NCI-H1436 treated with DMSO at 0.1 percent for 48 hours (cell line): ENCODE measurements at regions not wholly inside any gene's neighbourhood (a gene's known extent, or its start where the extent isn't known, plus 50 kb on each side); places are given as distances from the start of the nearest gene placed in this dataset.
A peak's percentile ranks its signal among the peaks of the same experiment; 100 is the strongest.

Source experiments
- DNase-seq: peaks from one replicate; lab custom pipeline; 2025; lab: John Stamatoyannopoulos, UW

DNA sequence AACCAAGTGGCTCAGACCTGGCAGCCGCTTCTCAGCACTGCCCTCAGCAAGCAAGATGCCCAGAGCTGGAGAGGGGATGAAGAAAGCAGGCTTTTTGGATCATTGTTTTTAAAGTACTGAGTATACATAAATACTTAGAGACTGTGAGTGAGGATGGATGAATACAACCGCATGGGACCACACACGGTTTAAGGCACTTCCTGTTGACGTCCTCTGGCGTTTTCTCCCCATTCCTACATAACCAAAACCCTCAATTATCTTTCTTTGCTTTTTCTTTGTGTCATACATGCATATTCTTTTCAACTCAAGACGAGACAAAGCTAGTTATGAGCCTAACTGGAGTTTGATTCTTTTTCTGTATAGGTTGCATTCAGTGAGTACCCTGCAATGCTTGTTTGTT lies 198.4 kb downstream of the GALR1 start:
- DNase-seq: no peak

DNA sequence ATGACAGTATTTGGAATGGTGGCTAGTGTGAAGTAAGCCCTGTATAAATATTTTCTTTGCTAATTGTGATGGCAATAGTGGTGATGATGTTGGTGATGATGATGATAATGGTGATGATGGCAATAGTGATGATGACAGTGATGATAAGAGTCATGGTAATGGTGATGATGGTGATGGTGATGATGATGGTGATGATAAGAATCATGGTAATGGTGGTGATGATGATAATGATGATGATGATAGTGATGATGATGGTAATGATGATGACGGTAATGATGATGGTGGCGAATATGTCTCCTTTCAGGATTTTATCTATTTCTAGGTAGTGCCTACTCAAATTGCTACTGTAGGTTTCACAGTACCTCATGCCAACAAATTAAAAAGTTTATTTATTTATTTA lies 205.4 kb downstream of the GALR1 start:
- no peak for DNase-seq

DNA sequence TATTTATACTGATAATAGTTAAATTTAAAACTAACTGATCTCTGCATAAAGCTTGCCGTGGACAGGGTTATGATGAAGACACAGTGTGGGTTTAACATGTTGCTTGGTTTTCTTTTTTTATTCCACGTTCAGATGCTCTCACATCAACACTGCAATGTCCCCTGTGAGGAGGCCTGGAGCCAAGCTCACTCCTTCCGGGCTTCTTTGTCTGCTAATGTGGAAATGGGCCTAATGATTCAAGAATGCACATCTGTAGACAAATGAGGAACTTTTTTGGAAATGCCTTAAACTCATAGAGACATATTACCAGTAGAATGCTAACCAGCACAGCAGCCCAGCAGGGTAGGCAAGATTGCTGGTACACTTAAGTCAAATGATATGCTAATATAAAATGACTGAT lies 208.0 kb downstream of the GALR1 start:
- no peak for DNase-seq

DNA sequence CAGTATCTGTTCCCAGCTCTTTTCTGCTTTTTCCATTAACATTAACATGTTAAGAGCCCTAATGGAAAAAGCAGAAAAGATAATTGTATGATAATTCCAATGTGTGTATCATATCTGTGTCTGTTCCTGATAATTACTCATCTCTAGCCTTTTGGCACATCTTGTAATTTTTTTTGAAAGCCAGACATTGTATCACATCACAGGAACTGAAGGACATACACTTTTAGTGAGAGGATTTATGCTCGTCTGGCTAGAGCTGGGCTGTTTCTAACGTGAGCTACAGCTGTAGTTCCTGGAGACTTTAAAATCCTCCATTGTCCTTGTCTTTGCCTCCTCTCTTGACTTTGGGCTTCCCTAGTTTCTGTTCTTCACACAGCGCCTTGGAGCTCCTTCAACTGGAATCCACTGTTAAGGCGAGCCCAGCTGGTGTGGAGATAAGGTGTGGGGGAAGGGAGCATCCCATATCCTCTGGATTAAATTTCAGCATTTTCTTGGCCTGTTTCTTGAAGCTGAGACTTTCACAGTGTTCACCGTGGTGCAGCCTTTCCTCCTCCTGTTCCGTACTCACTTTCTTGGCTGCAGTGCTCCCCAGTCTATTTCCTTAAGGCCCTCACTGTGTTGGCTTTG lies 211.5 kb downstream of the GALR1 start:
- DNase-seq: no peak

DNA sequence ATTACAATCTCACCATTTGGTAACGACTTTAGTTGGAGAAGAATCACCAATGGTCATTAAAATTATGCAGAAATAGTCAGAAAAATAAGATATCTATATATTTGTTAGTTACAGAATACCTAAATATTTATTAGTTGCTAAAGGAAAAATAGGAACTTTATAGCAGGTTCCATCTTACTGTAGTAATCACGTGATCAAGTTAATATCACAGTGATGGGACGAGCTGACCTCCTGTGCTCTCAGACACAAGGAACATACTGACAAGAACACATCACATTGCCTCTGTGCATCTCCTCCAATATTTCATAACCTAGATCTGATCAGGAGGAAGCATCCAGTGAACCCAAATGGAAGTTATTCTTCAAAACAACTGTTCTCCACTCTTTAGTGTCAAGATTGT lies 215.3 kb downstream of the GALR1 start:
- DNase-seq: no peak

DNA sequence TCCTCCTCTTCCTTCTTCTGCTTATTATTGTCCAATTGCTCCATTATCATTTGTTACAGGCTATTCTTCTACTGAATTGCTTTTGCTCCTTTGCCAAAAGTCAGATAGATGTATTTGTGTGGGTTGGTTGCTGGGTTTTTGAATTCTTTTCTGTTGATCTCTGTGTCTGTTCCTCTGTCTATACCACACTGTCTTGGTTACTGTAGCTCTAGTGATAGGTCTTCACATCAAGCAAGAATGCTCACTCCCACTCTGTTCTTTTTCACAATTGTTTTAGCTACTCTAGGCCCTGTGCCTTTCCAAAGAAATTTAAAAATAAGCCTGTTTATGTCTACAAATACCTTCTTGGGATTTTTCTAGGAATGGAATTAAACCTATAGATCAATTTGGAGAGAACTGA lies 217.2 kb downstream of the GALR1 start:
- DNase-seq: no peak

DNA sequence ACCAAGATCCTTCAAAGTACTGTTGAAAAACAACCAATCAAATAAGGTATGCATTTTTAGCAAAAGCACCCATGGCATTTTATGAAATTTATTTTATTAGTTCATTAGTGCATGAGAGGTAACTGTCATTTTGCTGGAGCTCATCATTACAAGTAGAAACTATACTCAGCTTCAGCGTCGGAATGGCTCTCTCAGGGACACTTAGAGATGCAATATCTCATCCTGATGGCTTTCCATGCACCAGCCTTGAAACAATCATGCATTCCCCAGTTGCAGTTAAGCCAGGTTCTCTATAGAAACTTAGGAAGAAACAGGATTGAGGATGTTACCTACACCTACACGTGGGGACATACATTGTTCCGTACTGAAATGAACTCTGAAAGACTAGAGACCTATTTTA lies 219.5 kb downstream of the GALR1 start:
- no peak for DNase-seq

DNA sequence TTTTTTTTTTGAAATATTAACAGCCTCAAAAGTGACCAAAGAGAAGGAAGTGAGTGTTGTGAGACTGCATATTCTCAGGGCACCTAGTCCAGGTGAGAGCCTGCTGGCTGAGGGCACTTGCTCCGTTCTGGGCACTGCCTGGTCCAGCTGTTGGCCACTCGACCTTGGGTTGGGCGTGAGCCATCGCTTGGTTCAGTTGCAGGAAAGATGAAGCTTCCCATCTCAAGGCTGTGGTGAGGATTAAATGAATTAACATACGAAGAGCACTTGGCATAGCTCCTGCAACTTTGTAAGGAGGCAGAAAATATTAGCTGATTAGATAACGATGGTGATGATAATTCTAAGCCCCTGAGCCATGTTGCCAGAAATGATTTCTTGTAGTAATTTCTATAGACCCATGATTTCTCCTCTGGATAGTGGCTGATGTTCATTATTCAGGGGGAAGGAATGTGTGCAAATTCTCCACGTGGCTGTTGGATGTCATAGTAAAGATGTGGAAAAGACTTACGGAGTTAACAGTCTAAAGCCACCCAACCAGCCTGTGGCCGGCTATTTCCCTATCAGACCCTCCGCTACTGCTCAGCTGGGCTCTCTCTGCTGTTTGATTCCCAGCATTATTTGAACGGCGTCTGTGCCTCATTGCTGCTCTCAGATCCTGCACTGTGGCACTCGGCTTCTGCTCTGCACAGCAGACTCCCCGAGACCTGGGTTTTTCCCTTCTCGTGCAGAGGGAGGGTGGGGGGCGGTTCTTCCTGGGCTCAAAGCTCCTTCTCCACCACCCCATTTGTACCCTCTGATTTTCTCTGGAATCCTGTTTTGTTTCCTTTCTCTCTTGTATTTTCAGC lies 221.1 kb downstream of the GALR1 start:
- DNase-seq: no peak

DNA sequence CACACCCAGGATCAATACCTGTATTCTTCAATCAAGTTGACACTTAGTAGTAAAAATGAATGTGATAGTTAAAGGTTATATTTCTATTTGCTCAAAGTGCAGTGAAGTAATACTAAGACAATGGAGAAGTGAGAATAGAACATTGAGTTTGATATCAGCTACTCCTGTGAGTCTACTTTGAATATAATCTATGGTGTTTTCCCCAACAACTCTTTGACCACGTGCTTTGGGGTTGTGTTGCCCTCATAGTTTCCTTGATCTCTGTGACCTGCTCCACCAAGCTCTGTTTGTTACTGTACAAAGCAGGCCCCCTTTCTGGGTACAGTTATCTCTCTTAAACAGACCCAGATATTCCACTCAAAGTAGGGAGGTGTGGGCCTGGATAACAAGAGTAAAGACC lies 222.9 kb downstream of the GALR1 start:
- DNase-seq: no peak

DNA sequence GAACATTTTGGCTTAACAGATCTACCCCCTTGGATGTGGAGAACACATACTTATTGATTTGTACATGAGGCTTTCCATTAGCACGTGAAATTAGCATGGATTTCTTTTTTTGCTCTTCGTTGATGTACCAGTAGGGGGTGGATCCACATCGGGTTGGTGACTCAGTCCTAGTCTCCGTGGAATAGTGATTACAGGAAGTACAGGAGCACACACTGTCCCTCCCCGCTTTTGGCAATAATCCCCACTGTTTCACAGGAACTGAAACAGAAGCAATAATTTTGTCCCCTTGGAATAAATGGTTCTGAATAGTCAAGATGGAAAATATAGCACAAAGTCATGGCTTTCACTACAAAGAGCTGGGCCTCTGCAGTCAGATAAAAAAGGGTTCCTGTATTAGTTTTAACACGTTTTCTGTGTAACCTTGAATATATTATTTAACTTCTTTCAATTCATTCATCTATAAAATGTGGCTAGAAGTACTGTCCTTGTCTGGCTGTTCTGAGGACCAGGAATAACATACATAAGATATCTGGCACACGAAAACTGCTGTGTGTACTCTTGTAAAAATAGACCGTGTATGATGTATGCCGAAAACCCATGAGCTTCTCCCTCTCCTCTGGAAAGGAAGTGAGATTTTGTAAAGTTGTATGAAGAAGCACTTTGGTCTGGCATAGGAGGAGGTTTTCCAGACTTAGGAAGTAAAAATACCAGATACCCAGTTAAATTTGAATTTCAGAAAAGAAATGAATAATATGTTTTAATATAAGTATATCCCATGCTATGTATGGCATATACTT lies 229.2 kb downstream of the GALR1 start:
- no peak for DNase-seq

DNA sequence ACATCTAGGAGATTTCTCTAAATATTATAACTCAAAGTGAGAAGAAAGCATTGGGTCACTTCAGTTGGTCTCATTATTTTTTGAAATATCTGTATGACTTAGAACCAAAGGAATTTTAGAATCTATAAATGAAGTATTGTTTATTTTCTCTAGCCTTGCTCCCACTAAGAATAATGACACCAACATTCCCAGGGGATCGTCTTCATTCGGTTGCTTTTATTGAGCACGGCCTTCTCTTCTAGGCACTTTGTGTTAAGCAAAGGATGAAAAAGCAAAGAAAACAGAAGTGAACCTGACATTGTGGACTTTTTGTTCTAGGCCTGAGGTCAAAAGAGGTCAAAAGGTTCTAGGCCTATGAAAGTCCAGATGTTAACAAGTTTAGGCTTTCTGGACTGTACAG lies 231.9 kb downstream of the GALR1 start:
- DNase-seq: no peak

DNA sequence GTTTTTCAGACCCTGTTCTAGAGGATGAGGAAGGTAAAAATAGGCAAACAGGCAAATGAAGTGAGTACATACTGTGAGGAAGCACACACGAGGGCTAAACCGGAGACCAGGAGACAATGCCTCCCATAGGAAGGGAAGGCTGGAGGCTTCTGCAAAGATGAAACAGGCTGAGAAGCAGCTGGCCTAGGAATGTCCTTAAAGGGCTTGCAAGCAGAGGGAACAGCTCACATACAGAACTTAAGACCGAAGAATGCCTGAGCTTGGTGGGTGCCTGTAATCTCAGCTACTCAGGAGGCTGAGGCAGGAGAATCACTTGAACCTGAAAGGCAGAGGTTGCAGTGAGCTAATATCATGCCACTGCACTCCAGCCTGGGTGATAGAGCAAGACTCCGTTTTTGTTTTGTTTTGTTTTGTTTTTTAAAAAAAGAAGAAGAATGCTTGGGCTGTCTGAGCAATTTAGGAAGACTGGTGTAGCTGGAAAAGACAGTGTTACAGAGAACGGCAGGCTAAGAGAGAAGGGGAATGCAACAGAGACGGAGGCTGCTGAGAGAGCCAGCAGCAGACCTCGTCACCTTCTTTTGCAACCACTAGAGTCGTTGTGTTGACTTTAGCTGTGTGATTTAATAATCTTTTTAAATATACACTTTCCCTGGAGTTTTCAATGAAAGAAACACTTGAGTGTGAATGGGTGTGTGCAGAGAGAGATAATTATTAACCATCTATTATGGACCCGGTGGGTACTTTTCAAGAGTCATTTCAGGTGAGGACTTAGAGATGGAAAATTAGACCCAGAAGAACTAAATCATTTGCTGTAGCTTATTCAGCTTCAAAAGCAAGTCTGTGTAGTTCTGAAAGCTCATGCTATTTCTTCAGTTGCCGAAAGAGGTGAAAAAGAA lies 232.8 kb downstream of the GALR1 start:
- peak; percentile 17 for DNase-seq

DNA sequence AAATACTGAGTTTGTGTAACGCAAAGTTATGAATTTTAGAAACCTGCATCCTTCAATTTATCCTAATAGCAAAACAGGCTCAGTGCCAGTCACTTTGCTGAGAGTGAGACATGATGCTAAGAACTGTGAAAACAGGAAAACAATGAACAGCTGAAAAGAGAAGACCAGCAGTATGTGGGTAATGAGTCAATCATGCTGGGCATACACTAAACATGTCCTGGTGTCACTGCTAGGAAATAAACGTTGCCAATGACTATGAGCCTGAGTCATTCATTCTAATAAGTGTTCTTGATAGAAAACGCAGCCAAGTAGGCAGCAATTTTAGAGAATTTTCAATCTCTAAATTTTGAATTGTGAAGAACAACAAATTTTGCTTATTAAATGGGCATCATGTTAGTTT lies 237.3 kb downstream of the GALR1 start:
- DNase-seq: no peak

DNA sequence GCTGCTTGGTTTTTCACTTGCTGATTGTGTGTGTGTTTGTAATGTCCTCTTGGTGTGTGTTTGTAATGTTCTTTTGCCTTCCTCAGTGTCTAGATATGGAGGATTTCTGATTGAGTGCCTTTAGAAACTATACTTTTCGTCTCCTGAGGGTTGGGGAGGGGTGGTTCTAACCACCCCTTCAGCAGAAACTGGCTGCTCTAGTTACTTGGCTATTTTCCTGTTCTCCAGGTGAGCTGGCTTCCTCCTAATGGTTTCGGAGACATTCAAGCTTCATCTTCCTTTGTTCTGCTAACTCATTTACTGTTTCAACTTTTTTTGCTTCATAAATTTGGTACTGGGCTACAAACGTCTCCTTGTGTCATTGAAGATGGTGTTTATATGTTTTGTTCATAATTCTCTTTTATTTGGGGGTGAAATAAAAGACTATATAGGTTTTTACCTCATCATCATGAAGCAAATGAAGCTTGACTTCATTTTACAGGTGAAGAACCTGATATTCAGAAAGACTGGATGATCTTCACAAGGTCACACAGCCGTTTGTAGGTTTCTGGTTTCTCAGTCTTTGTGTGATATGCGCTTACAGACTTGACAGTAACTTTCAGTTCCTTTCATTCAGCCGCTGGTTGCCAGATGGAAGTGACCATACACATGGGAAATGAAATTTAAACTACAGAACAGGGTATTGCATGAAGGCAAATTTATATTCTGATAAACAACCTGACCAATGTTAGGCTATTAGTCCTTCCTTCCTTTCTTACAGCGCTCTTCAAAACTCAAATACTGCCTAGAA lies 238.5 kb downstream of the GALR1 start:
- DNase-seq: no peak

DNA sequence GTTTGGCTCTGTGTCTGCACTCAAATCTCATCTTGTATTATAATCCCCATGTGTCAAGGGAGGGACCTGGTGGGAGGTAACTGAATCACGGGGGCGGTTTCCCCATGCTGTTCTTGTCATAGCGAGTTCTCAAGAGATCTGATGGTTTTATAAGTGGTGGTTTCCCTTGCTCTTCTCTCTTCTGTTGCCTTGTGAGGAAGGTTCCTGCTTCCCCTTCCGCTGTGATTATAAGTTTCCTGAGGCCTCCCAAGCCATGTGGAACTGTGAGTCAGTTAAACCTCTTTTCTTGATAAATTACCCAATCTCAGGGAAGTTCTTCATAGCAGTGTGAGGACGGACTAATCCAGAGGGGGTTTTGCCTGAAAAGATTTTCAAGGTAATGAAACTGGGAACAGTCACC lies 245.4 kb downstream of the GALR1 start:
- DNase-seq: no peak

DNA sequence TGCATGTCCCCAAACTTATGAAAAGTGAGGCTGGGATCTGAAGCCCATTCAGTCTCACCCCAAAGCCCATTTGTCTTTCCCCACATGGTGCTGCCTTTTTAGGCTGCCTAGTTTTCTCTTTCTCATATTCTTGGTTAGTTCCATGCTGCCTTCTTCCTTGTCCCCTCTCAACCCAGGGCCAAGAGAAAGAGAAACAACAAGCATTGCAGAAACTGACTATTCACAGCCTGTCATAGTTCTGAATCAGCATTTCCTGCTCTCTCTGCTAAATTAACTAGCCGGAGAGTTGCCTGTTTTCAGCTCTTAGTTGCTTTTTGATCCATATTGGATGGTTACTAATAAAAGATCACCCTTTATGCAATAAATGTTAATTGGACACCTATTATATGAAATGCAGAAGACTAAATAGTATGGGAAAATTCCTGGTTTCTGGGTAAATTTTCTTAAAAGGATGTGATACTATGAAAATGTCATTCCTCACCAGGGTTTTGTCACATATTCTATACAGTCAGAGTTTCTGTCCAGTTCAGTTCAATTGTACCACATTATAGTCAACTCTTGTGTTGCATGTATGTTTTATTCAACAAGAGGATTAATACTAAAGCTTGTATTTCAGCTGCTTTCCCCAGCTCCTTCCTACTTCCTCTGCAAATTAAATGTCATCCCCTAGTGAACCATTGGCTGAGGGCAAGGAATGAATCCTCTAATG lies 246.5 kb downstream of the GALR1 start:
- no peak for DNase-seq

DNA sequence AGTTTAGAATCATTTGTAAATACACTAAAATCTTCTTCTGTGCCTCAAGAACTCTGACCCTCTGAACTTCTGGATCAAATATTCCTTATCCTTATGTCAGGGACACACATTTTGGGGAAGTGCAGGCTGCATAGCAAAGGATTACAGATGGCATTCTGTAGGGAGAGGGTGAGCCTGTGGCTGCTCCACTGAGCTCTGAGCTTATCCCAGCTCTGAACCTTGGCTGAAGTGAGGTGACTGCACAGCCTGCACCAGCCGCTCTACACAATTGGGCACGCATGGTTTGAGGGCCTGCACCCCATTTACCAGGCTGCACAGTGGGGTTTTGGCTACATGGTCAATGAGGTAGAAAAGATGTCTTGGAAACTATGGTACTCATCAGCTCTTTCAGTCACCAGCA lies 251.6 kb downstream of the GALR1 start:
- DNase-seq: no peak

DNA sequence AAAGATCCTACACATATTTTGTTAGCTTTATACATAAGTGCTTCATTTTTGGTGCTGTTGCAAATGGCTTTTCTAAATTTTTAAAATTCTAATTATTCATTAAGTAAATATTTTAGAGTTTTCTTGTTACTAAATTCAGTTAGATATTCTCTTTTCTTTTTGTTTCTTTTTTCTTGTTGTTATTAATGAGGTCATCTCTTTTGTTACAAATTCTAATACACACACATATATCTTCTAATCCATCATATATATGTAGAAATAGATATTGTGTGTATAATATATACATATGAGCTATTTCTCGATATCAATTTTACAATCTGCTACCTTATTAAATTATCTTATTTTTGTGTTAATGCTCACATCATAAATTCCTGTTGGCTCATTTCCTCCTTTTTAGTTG lies 255.9 kb downstream of the GALR1 start:
- DNase-seq: no peak

DNA sequence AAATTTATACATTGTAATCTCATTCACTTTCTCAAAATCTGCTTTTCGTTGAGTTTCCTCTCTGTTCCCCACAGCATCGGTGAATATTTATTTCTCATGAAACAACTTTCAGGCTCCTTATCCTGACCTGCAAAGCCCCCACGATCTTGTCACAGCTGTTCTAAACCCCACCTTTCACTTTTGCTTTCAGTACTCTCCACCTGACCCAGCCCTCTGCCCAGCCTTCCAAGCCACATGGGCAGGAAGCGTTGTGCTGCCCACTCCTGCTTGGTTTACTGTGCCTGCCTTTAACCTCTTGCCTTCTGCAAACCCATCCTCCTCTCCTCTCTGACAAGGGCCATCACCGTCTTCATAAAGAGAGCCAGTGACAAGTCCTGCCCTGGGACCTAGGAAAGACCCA lies 262.5 kb downstream of the GALR1 start:
- DNase-seq: no peak

DNA sequence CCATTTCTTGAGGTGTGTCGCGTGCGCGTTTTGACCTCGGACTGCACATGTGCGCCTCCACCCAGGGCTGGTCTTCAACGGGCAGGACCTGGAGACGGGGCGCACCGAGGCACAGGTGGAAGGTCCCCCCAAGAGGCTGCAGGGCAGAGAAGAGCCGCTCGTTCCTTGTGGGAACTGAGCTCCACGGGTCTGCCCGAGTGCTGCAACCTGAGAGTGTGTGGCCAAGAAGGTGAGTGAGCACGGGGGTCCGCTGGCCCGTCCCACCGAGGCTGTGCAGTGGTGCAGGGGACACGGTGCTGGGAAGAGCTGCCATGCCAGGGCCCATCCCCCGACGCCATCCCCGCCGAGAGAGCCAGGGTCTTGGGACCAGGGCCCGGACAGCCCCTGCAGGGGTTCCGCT lies 268.3 kb downstream of the GALR1 start:
- no peak for DNase-seq

DNA sequence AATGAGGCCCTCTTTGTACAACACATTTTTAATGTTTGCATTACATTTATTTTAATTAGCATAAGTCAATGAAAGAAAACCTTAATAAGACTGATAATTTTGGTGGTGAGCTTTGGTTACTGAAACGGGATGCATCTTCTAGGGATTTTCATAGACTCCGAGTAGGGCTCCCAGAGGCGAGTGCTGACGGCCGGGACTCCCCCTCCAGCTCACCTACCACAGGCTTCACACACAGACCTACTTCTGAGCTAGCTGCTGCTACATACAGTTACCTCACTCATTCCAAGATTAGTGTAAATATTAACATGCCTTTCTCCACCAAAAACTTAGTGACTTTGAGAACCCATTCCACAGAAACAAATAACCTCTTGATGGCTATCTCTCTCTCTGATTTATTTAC lies 271.1 kb downstream of the GALR1 start:
- no peak for DNase-seq
